Stomach (tissue), 4 donors: ENCODE measurements at regions not wholly inside any gene's neighbourhood (a gene's known extent, or its start where the extent isn't known, plus 50 kb on each side); places are given as distances from the start of the nearest gene placed in this dataset.

Source experiments
- EP300 ChIP-seq: sonication (generic); formaldehyde crosslinking; IDR thresholded peaks from one replicate; pipeline ENCODE4 v1.6.1; 2017; ENCODE audit warnings: antibody characterized with exemption
- POLR2A ChIP-seq, 4 donors: fragments of 450-650 bp; IDR thresholded peaks; one replicate each; pipeline ENCODE4 v1.6.1; 2016; ENCODE audit warnings: antibody characterized with exemption in 4 of 4, control low read depth in 2 of 4, mild to moderate bottlenecking in 1 of 4, moderate library complexity in 1 of 4
- POLR2AphosphoS5 ChIP-seq, 3 donors: sonication (generic); formaldehyde crosslinking; IDR thresholded peaks; one replicate each; pipeline ENCODE4 v1.6.1; 2016; ENCODE audit warnings: antibody characterized with exemption in 3 of 3
- TF ChIP-seq, protein P1 (sequence below), 7 experiments: fragments of 450-650 bp in 4 of 7; fragments of 200-600 bp in 3 of 7; sonication (generic) in 3 of 7; IDR thresholded peaks; one replicate each; pipeline ENCODE4 v1.5.1; 2016 to 2019; ENCODE audit warnings: antibody characterized with exemption in 7 of 7, control low read depth in 2 of 7, mild to moderate bottlenecking in 1 of 7

DNA sequence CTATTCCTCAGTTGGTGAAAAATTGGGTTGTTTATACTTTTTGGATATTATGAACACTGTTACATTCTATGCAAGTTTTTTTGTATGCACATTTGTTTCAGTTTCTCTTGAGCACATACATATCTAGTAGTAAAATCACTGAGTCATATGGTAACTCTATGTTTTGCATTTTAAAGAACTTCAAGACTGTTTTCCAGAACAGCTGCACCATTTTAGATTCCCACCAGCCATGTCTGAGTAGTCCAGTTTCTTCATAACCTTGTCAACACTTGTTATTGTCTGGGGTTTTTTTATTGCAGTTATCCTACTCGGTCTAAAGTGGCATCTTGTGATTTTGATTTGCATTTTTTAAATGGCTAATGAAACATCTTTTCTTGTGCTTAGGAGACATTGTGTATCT lies 100.3 kb upstream of the OTOS start:
- TF ChIP-seq, protein P1, sequence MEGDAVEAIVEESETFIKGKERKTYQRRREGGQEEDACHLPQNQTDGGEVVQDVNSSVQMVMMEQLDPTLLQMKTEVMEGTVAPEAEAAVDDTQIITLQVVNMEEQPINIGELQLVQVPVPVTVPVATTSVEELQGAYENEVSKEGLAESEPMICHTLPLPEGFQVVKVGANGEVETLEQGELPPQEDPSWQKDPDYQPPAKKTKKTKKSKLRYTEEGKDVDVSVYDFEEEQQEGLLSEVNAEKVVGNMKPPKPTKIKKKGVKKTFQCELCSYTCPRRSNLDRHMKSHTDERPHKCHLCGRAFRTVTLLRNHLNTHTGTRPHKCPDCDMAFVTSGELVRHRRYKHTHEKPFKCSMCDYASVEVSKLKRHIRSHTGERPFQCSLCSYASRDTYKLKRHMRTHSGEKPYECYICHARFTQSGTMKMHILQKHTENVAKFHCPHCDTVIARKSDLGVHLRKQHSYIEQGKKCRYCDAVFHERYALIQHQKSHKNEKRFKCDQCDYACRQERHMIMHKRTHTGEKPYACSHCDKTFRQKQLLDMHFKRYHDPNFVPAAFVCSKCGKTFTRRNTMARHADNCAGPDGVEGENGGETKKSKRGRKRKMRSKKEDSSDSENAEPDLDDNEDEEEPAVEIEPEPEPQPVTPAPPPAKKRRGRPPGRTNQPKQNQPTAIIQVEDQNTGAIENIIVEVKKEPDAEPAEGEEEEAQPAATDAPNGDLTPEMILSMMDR (IDR thresholded peaks at IDR 0.05), result no peak
- no peak for TF ChIP-seq POLR2A (IDR thresholded peaks at IDR 0.05)
- TF ChIP-seq EP300, result no peak
- TF ChIP-seq POLR2AphosphoS5 (IDR thresholded peaks at IDR 0.05), result no peak
